SU-DHL-6 (cell line): ENCODE measurements at regions not wholly inside any gene's neighbourhood (a gene's known extent, or its start where the extent isn't known, plus 50 kb on each side); places are given as distances from the start of the nearest gene placed in this dataset.

Experiments
- H2AFZ ChIP-seq: fragments of 200-600 bp; sonication (generic); 2 replicates; pipeline ENCODE4 v1.6.1; 2014; ENCODE audit warnings: low read depth, mild to moderate bottlenecking, moderate library complexity, mixed read lengths, antibody characterized with exemption, low read length; ENCODE audit not compliant: severe bottlenecking
- H3F3A ChIP-seq: fragments of 200-600 bp; shearing (Covaris generic); 2 replicates; pipeline ENCODE4 v1.6.0; 2016; ENCODE audit warnings: antibody characterized with exemption, mild to moderate bottlenecking; ENCODE audit not compliant: insufficient read depth
- H3K27ac ChIP-seq: fragments of 200-600 bp; sonication (generic); 2 replicates; pipeline ENCODE4 v1.5.1; 2016; ENCODE audit warnings: low read depth, mild to moderate bottlenecking, low read length, moderate library complexity, mixed read lengths
- H3K27me3 ChIP-seq: fragments of 200-600 bp; sonication (generic), shearing (Covaris generic); 2 replicates; pipeline ENCODE4 v1.6.0; 2014; ENCODE audit warnings: mild to moderate bottlenecking, low read length
- H3K36me3 ChIP-seq: fragments of 200-600 bp; sonication (generic); 2 replicates; pipeline ENCODE4 v1.6.1; 2014; ENCODE audit warnings: mild to moderate bottlenecking, low read length, mixed read lengths
- H3K4me2 ChIP-seq: fragments of 300-600, 200-600 bp; shearing (Covaris generic), sonication (generic); 2 replicates; pipeline ENCODE4 v1.6.0; 2014; ENCODE audit warnings: low read length, low read depth, mild to moderate bottlenecking; ENCODE audit not compliant: poor library complexity, severe bottlenecking
- H3K4me3 ChIP-seq: fragments of 200-600 bp; sonication (generic); 2 replicates; pipeline ENCODE4 v1.5.1; 2014; ENCODE audit warnings: antibody characterized with exemption, low read length, mild to moderate bottlenecking, mixed read lengths; ENCODE audit not compliant: insufficient read depth, poor library complexity, severe bottlenecking
- H3K79me2 ChIP-seq: fragments of 200-600 bp; sonication (generic); 2 replicates; pipeline ENCODE4 v1.6.1; 2014; ENCODE audit warnings: mild to moderate bottlenecking, low read length, moderate library complexity; ENCODE audit not compliant: insufficient read depth
- H3K9ac ChIP-seq: fragments of 200-600 bp; sonication (generic); 2 replicates; pipeline ENCODE4 v1.7.0; 2014; ENCODE audit warnings: mild to moderate bottlenecking, low read length
- H3K9me2 ChIP-seq: fragments of 200-600 bp; sonication (generic); replicated peaks from 2 replicates; pipeline ENCODE4 v1.6.1; 2014; ENCODE audit warnings: low read length; ENCODE audit not compliant: insufficient read depth
- H3K9me3 ChIP-seq: fragments of 200-600 bp; sonication (generic); 2 replicates; pipeline ENCODE4 v1.6.1; 2014; ENCODE audit warnings: low read length, mixed read lengths; ENCODE audit not compliant: insufficient read depth
- H4K20me1 ChIP-seq: fragments of 200-600 bp; sonication (generic); 2 replicates; pipeline ENCODE4 v1.6.1; 2014; ENCODE audit warnings: low read depth, mild to moderate bottlenecking, antibody characterized with exemption, low read length, moderate library complexity, mixed read lengths
- CTCF ChIP-seq: fragments of 200-600 bp; sonication (generic); IDR thresholded peaks from one replicate; pipeline ENCODE4 v1.5.1; 2017; ENCODE audit warnings: antibody characterized with exemption, mild to moderate bottlenecking, low read length, moderate library complexity; ENCODE audit not compliant: insufficient read depth, poor library complexity, severe bottlenecking
- EZH2phosphoT487 ChIP-seq: fragments of 200-600 bp; sonication (generic), shearing (Covaris generic); conservative IDR thresholded peaks from 2 replicates; pipeline ENCODE4 v1.6.1; 2018; ENCODE audit warnings: mild to moderate bottlenecking, antibody characterized with exemption, low read length, moderate library complexity, mixed read lengths

- Histone ChIP-seq H3K36me3 (no peaks in the 10 kb centered on the region), H3K27me3 (no peaks in the 10 kb centered on the region), H4K20me1 (no peaks in the 10 kb centered on the region), H3K27ac (no peak overlapping the region), H2AFZ (no peak overlapping the region), H3K9me2 (no peaks in the 10 kb centered on the region), H3F3A (no peaks in the 10 kb centered on the region), H3K4me2 (no peak overlapping the region), H3K79me2 (no peaks in the 10 kb centered on the region), H3K9me3 (no peaks in the 10 kb centered on the region), H3K4me3 (no peak overlapping the region), H3K9ac (no peak overlapping the region)
- TF ChIP-seq CTCF (no peak), EZH2phosphoT487 (no peak)
Observed at GRCh38 chr1:5491207-5491904, 500.9 kb downstream of the NPHP4 start.

- Histone ChIP-seq H3K9me3 (no peaks in the 10 kb centered on the region), H3K27me3 (no peaks in the 10 kb centered on the region), H3F3A (no peaks in the 10 kb centered on the region)
Observed at GRCh38 chr1:5490635-5491034, 501.6 kb downstream of the NPHP4 start.

GRCh38 chr1:5488448-5488847 is 503.8 kb downstream of the NPHP4 start:
- Histone ChIP-seq H3K9ac (no peak overlapping the region), H3K9me2 (no peaks in the 10 kb centered on the region), H3K9me3 (no peaks in the 10 kb centered on the region), H3K4me3 (no peak overlapping the region), H3K27me3 (no peaks in the 10 kb centered on the region), H3K36me3 (no peaks in the 10 kb centered on the region), H3K79me2 (no peaks in the 10 kb centered on the region), H2AFZ (no peak overlapping the region), H4K20me1 (no peaks in the 10 kb centered on the region), H3K4me2 (no peak overlapping the region), H3K27ac (no peak overlapping the region), H3F3A (no peaks in the 10 kb centered on the region)
- TF ChIP-seq EZH2phosphoT487: no peak
- TF ChIP-seq CTCF: no peak

More at GRCh38 chr1:5490635-5491034, 501.6 kb downstream of the NPHP4 start:
- H3K36me3 ChIP-seq: no peaks in the 10 kb centered on the region
- H3K4me3 ChIP-seq: no peak overlapping the region
- H3K79me2 ChIP-seq: no peaks in the 10 kb centered on the region
- H4K20me1 ChIP-seq: no peaks in the 10 kb centered on the region
- TF ChIP-seq CTCF: no peak
- no peak for TF ChIP-seq EZH2phosphoT487
- H3K9ac ChIP-seq: no peak overlapping the region
- H3K27ac ChIP-seq: no peak overlapping the region
- no peak overlapping the region for H2AFZ ChIP-seq
- H3K4me2 ChIP-seq: no peak overlapping the region
- no peaks in the 10 kb centered on the region for H3K9me2 ChIP-seq
